Left ventricle myocardium inferior (tissue), 1 donor: ENCODE measurements at regions not wholly inside any gene's neighbourhood (a gene's known extent, or its start where the extent isn't known, plus 50 kb on each side); places are given as distances from the start of the nearest gene placed in this dataset.
A peak's percentile ranks its signal among the peaks of the same experiment; 100 is the strongest.

Experiments used
- DNase-seq: peaks from one replicate; pipeline ENCODE4 v3.0.0-alpha.2; 2020
- H3K27ac ChIP-seq: fragments of 200-600 bp; replicated peaks from 2 replicates; pipeline ENCODE4 v1.8.0; 2021
- H3K27me3 ChIP-seq: fragments of 200-600 bp; 2 replicates; pipeline ENCODE4 v1.8.0; 2021; ENCODE audit warnings: low read depth
- H3K36me3 ChIP-seq: fragments of 200-600 bp; 2 replicates; pipeline ENCODE4 v1.8.0; 2021
- H3K4me1 ChIP-seq: fragments of 200-600 bp; 2 replicates; pipeline ENCODE4 v1.8.0; 2021
- H3K4me3 ChIP-seq: fragments of 200-600 bp; 2 replicates; pipeline ENCODE4 v1.8.0; 2021; ENCODE audit warnings: mild to moderate bottlenecking, moderate library complexity
- H3K9me3 ChIP-seq: fragments of 200-600 bp; replicated peaks from 2 replicates; pipeline ENCODE4 v1.8.0; 2021
- intact Hi-C: fragments of 100-400 bp; cut with micrococcal nuclease; formaldehyde crosslinking; loops from one replicate; pipeline ENCODE4 v1.11.0; 2022
- TF ChIP-seq, protein P1 (sequence below): fragments of 200-600 bp; IDR thresholded peaks from 2 replicates; pipeline ENCODE4 v1.8.0; 2021; ENCODE audit warnings: antibody characterized with exemption, mild to moderate bottlenecking, borderline replicate concordance
- donor health status: DM: no; HTN: yes; CAD: no; lungs with severe emphysema.

DNA sequence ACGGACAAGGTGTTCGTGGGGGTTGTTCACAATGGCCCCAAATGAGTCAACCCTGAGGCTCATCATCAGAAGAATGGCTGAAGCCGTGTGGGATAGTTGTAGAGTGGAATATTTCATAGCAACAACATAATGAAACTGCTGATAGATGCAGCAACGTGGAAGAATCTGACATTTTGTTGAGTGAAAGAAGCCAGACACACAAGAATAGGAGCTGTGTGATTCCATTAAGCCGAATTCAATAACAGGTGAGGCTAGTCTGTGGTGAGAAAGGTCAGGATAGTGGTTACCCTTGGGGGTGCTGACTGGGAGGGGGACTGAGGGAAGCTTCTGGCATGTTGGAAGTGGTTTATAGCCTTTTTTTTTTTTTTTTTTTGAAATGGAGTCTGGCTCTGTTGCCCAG is 144.0 kb downstream of the SMAD6 start:
- no peak overlapping the region for H3K4me3 ChIP-seq
- no peak for DNase-seq
- H3K27ac ChIP-seq: no peak overlapping the region
- H3K27me3 ChIP-seq: no peaks in the 10 kb centered on the region
- no peaks in the 10 kb centered on the region for H3K9me3 ChIP-seq
- peaks cover 58% of the 10 kb centered on the region for H3K4me1 ChIP-seq
- intact Hi-C loops: no loop called here
- TF ChIP-seq, protein P1, sequence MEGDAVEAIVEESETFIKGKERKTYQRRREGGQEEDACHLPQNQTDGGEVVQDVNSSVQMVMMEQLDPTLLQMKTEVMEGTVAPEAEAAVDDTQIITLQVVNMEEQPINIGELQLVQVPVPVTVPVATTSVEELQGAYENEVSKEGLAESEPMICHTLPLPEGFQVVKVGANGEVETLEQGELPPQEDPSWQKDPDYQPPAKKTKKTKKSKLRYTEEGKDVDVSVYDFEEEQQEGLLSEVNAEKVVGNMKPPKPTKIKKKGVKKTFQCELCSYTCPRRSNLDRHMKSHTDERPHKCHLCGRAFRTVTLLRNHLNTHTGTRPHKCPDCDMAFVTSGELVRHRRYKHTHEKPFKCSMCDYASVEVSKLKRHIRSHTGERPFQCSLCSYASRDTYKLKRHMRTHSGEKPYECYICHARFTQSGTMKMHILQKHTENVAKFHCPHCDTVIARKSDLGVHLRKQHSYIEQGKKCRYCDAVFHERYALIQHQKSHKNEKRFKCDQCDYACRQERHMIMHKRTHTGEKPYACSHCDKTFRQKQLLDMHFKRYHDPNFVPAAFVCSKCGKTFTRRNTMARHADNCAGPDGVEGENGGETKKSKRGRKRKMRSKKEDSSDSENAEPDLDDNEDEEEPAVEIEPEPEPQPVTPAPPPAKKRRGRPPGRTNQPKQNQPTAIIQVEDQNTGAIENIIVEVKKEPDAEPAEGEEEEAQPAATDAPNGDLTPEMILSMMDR: no peak
- H3K36me3 ChIP-seq: no peaks in the 10 kb centered on the region

- no peak overlapping the region for H3K4me3 ChIP-seq
- H3K9me3 ChIP-seq: no peaks in the 10 kb centered on the region
- no peaks in the 10 kb centered on the region for H3K36me3 ChIP-seq
- H3K27me3 ChIP-seq: no peaks in the 10 kb centered on the region
- peaks cover 58% of the 10 kb centered on the region for H3K4me1 ChIP-seq
- H3K27ac ChIP-seq: no peak overlapping the region
- intact Hi-C loops: no loop called here
- TF ChIP-seq, protein P1: no peak
- no peak for DNase-seq
These were observed 144.8 kb downstream of the SMAD6 start for GRCh38 chr15:66846811-66847210.

DNA sequence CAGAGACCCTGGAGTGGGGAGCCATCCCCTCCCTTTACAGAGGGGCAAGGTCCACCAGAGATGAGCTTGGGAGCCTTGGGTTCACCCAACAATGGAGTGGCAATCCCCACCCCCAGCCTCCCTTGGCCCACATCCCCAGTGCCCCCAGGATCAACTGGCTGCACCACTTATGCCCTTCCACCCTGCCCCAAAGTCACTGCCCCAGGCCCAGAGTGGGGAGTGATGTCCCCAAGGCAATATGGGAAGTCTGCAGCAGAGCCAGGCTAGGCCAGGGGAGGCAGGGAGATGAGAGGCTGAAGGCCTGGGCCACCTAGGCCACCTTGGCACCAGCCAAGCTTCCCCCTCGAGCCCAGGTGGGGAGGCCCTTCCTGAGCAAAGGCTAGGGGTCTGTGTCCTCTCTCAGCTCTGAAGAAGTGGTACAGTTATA is 145.5 kb downstream of the SMAD6 start:
- peaks cover 56% of the 10 kb centered on the region for H3K4me1 ChIP-seq

DNA sequence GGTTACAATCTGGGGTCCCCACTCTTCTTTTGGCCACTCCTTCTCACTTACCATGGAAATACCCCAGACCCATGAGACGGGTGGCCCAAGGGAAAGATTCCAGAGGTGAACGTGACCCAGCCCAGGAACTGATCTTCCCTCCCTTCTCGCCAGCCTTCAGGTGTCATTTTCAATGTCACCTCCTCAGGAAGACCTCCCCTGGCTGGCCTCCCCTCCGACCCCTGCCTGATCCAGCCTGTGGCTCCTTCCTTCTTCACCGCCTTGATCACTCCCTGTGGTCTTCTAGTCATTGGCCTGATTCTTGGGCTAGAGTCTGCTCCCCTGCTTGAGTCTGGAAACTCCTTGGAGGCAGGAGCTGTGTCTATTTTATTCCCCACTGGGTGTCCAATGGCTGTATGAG is 146.1 kb downstream of the SMAD6 start:
- intact Hi-C loops: no loop called here
- no peak overlapping the region for H3K4me3 ChIP-seq
- H3K27me3 ChIP-seq: no peaks in the 10 kb centered on the region
- no peaks in the 10 kb centered on the region for H3K36me3 ChIP-seq
- no peak overlapping the region for H3K27ac ChIP-seq
- TF ChIP-seq, protein P1: no peak
- H3K4me1 ChIP-seq: peaks cover 54% of the 10 kb centered on the region
- no peak for DNase-seq
- no peaks in the 10 kb centered on the region for H3K9me3 ChIP-seq

More for the DNA sequence above, 145.5 kb downstream of the SMAD6 start:
- intact Hi-C loops: no loop called here
- Histone ChIP-seq H3K36me3 (no peaks in the 10 kb centered on the region), H3K9me3 (no peaks in the 10 kb centered on the region), H3K27ac (no peak overlapping the region), H3K27me3 (no peaks in the 10 kb centered on the region), H3K4me3 (no peak overlapping the region)
- no peak for DNase-seq
- TF ChIP-seq, protein P1: no peak

GRCh38 chr15:66848686-66849392 is 146.8 kb downstream of the SMAD6 start:
- DNase-seq: no peak
- no peak overlapping the region for H3K4me3 ChIP-seq
- H3K9me3 ChIP-seq: no peaks in the 10 kb centered on the region
- H3K27me3 ChIP-seq: no peaks in the 10 kb centered on the region
- peaks cover 49% of the 10 kb centered on the region for H3K4me1 ChIP-seq
- intact Hi-C loops: no loop called here
- TF ChIP-seq, protein P1: no peak
- H3K36me3 ChIP-seq: no peaks in the 10 kb centered on the region
- peak overlapping the region; percentile 76 for H3K27ac ChIP-seq

DNA sequence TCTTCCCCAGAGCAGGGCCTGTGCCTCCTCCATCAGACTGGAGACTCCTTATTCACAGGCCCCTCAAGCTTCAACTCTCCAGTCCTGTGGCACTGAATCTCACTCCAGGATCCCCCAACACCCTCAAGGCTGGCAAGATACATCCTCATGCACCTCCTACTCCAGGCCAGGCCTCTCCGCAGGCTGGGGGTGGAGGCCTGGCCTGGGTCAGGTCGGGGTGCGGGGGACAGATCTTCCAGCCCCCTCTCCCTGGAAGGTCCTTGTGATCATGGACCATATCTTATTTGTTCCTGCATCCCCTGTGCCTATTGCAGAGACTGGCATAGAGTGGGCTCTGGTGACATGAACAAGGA is 147.3 kb downstream of the SMAD6 start:
- H3K4me1 ChIP-seq: peaks cover 45% of the 10 kb centered on the region
- TF ChIP-seq, protein P1: no peak
- H3K4me3 ChIP-seq: no peak overlapping the region
- H3K9me3 ChIP-seq: no peaks in the 10 kb centered on the region
- no peak for DNase-seq
- intact Hi-C loops: no loop called here
- no peaks in the 10 kb centered on the region for H3K36me3 ChIP-seq
- peak overlapping the region; percentile 76 for H3K27ac ChIP-seq
- no peaks in the 10 kb centered on the region for H3K27me3 ChIP-seq
